IPS-20b (cell line): ENCODE measurements at regions not wholly inside any gene's neighbourhood (a gene's known extent, or its start where the extent isn't known, plus 50 kb on each side); places are given as distances from the start of the nearest gene placed in this dataset.
"Not testable (repeated sequence)": the region's sequence is repeated elsewhere in the genome, so short reads cannot be mapped to it uniquely, and the experiment has no call there.

Experiments
- H3K27ac ChIP-seq: one replicate; pipeline ENCODE4 v1.5.1; 2013; ENCODE audit warnings: low read length
- H3K27me3 ChIP-seq: 2 replicates; pipeline ENCODE4 v1.6.1; 2013; ENCODE audit warnings: mild to moderate bottlenecking, low read length, inconsistent platforms; ENCODE audit not compliant: insufficient read depth
- H3K36me3 ChIP-seq: 2 replicates; pipeline ENCODE4 v1.6.1; 2013; ENCODE audit warnings: low read depth, mild to moderate bottlenecking, inconsistent platforms, low read length, moderate library complexity; ENCODE audit not compliant: insufficient read depth
- H3K4me1 ChIP-seq: 2 replicates; pipeline ENCODE4 v1.6.1; 2013; ENCODE audit warnings: mild to moderate bottlenecking, control low read depth, inconsistent platforms, low read length, moderate library complexity; ENCODE audit not compliant: insufficient read depth
- H3K4me3 ChIP-seq: 2 replicates; pipeline ENCODE4 v1.5.1; 2013; ENCODE audit warnings: mild to moderate bottlenecking, low read length, inconsistent platforms
- H3K9ac ChIP-seq: 2 replicates; pipeline ENCODE4 v1.6.1; 2013; ENCODE audit warnings: low read depth, mild to moderate bottlenecking, inconsistent platforms, low read length, moderate library complexity
- H3K9me3 ChIP-seq: 2 replicates; pipeline ENCODE4 v1.6.1; 2013; ENCODE audit warnings: mild to moderate bottlenecking, low read depth, low read length, inconsistent platforms; ENCODE audit not compliant: insufficient read depth

DNA sequence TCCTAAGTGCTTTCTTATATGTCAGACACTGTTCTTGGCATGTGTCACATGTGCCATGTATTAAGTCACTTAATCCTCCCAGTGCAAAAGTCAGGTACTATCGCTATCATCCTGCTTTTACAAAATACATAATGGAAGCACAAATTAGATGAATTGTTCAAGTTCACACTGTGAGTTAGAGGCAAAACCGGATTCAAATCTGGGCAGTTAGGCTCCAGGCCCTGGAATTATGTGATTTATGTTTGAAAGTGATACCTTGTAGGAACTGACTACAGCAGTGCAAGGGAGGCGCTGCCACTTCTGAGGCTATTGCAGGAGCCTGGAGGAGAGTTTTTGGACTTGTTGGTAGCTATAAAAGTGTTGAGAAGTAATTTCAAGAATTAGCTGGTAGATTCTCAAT lies 358.3 kb downstream of the HLX start:
- no peak overlapping the region for H3K9ac ChIP-seq
- H3K36me3 ChIP-seq, result no peaks in the 10 kb centered on the region
- H3K4me1 ChIP-seq, result no peaks in the 10 kb centered on the region
- H3K27ac ChIP-seq, result no peak overlapping the region
- no peaks in the 10 kb centered on the region for H3K9me3 ChIP-seq
- H3K27me3 ChIP-seq, result no peaks in the 10 kb centered on the region
- H3K4me3 ChIP-seq, result no peak overlapping the region

DNA sequence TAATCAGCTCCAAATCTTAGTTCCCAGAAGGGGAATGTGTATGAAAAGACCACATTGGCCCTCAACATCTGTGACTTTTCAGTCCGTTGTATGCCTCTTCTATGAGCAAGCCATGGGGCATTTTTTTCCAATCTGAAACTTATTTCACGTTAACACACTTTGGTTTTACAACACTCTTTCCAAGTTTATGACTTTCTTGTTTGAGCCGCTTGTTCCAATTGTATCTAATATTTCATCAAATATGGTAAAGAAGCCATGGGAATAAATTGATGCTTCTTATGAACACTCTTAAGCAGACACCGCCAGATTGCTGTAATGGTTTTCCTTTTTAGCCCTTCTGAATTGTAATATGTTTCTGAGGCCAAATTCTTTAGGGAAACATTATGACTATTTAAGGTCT lies 359.9 kb downstream of the HLX start:
- no peaks in the 10 kb centered on the region for H3K36me3 ChIP-seq

DNA sequence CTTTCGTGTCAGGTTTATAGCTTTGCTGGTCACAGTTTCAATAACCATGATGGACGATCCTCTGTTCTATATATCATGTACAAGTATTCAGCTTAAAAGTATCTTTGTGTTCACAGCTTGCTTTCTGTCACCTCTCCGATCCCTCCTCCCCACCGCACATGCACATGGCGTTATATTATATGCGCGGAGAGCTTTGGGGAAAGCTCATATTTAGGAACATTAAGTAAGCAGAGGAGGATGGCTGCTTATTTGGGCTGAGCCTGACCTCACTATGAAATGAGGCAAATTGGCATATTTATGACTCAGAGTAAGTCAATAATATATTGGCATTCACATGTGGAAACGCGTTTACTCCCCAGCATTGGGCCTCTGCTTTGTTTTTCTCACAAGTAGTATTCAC lies 360.5 kb downstream of the HLX start:
- Histone ChIP-seq H3K9ac (no peak overlapping the region), H3K9me3 (no peaks in the 10 kb centered on the region), H3K27ac (no peak overlapping the region), H3K4me3 (no peak overlapping the region), H3K4me1 (no peaks in the 10 kb centered on the region), H3K27me3 (no peaks in the 10 kb centered on the region), H3K36me3 (no peaks in the 10 kb centered on the region)

More for the DNA sequence above, 359.9 kb downstream of the HLX start:
- H3K9me3 ChIP-seq, result no peaks in the 10 kb centered on the region
- H3K27me3 ChIP-seq, result no peaks in the 10 kb centered on the region
- H3K9ac ChIP-seq, result no peak overlapping the region
- no peaks in the 10 kb centered on the region for H3K4me1 ChIP-seq
- no peak overlapping the region for H3K4me3 ChIP-seq
- H3K27ac ChIP-seq, result no peak overlapping the region

DNA sequence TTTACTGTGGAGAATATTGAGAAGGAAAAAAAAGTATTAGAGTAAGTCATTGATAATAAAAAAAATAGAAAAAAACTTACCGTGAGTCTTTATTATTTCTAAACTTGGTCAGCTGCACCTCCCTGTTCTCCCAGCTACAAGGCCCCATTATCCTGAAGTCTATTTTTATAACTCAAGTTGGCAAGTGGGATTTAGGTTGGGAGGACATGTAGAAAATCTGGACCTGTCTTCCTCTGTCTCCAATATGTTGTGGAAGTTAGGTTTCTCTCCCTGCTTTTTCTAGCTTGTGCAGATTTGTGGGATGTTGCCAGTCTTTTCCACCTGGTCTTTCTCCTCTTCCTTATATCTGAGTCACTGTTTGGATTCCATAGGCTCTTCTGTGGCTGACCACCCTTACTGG lies 361.4 kb downstream of the HLX start:
- H3K9me3 ChIP-seq, result no peaks in the 10 kb centered on the region
- H3K4me1 ChIP-seq, result no peaks in the 10 kb centered on the region
- no peaks in the 10 kb centered on the region for H3K27me3 ChIP-seq
- H3K27ac ChIP-seq, result no peak overlapping the region
- no peak overlapping the region for H3K9ac ChIP-seq
- no peak overlapping the region for H3K4me3 ChIP-seq
- no peaks in the 10 kb centered on the region for H3K36me3 ChIP-seq

DNA sequence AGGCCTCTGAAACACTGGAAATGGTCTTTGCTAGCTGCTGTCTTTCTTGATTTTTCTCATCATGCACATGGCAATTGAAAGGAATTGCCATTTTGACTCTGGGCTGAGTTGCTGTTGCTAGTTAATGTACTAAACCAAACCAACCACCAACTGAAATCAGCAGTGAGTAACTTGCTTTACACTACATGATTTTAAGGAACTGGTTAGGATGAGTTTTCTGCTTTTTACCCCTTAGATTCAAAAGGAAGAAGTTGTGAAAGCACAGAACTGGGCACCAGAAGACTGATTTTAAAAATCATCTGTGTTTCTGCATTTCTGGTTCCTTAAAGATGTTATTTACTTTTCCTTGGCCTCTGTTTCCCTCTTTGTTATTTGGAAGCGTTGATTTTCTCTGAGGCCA lies 361.9 kb downstream of the HLX start:
- no peaks in the 10 kb centered on the region for H3K9me3 ChIP-seq
- no peak overlapping the region for H3K27ac ChIP-seq
- H3K4me3 ChIP-seq, result no peak overlapping the region
- H3K4me1 ChIP-seq, result no peaks in the 10 kb centered on the region
- H3K9ac ChIP-seq, result no peak overlapping the region
- no peaks in the 10 kb centered on the region for H3K27me3 ChIP-seq
- H3K36me3 ChIP-seq, result no peaks in the 10 kb centered on the region

DNA sequence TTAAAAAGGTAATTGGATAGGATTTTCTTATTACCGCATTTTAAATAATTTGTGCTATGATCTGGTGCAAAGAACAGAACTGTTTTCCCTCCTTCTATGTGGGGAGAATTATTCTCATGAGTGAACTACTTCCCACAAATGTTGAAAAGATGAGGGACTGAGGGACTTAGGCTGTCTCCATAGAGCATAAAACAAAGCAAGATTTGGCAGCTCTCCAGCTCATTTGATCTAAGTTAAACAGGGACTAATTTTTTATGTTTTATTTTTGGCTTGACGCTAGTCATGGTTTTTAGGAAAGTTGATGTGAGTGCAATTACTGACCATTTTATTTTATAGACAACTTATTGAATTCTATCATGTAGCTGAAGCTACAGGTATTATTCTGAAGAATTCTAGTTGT lies 362.3 kb downstream of the HLX start:
- H3K4me3 ChIP-seq, result no peak overlapping the region
- no peaks in the 10 kb centered on the region for H3K36me3 ChIP-seq
- no peak overlapping the region for H3K27ac ChIP-seq
- H3K4me1 ChIP-seq, result no peaks in the 10 kb centered on the region
- H3K9ac ChIP-seq, result no peak overlapping the region
- H3K9me3 ChIP-seq, result no peaks in the 10 kb centered on the region
- no peaks in the 10 kb centered on the region for H3K27me3 ChIP-seq

DNA sequence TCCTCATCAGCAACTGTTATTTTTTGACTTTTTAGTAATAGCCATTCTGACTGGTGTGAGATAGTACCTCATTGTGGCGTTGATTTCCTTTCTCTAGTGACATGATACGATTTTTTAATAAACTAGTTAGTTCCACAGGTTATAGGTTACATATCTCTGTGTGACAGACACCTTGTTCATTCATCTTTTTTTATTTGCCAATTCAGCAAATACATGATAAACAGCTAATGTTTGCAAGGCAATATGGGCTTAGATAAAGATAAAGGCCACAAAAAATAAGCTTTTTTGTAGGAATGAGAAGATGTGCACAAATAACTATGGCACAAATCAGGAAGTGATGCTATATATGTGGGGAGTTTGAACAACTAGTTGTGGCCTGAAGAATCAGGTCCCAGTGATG lies 366.8 kb downstream of the HLX start:
- Histone ChIP-seq H3K9me3 (no peaks in the 10 kb centered on the region), H3K27me3 (no peaks in the 10 kb centered on the region), H3K36me3 (no peaks in the 10 kb centered on the region), H3K27ac (no peak overlapping the region), H3K4me3 (no peak overlapping the region), H3K9ac (no peak overlapping the region), H3K4me1 (no peaks in the 10 kb centered on the region)

DNA sequence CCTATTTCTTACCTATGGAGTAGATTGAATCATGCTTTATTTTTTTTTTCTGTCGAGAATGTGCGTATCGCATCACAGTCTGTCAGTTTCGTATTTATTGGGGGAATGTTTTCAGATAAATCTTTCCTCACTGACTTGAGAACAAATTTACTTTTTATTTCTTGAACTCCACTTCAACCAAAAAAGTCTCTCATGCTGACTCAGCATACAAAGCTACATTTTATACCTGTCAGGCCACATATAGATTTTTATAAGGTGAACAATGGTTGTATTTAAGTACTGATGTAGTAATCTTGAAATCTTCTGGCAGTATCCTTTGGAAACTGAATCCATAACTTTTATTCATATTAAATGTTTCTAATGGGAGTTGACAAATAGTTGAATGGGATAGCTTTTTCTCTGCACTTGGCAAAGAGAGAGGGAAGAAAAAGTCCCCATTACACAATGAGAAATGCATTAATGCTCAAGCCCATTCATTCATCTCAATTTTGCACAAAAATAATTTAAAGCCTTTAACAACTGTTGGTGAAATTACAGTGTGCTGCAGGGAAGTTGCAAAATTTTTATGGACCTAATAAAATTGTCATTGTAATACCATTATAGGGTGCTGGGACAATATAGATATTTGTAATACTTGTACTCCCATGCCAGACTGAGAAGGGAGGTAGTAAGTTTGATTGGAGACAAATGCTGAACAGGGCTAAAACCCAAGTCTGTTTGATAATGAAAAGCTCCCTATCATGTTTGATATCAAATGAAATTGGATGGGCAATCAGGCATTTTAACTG lies 367.6 kb downstream of the HLX start:
- Histone ChIP-seq H3K27me3 (no peaks in the 10 kb centered on the region), H3K4me3 (no peak overlapping the region), H3K36me3 (no peaks in the 10 kb centered on the region), H3K9me3 (no peaks in the 10 kb centered on the region), H3K27ac (no peak overlapping the region), H3K9ac (no peak overlapping the region), H3K4me1 (no peaks in the 10 kb centered on the region)

DNA sequence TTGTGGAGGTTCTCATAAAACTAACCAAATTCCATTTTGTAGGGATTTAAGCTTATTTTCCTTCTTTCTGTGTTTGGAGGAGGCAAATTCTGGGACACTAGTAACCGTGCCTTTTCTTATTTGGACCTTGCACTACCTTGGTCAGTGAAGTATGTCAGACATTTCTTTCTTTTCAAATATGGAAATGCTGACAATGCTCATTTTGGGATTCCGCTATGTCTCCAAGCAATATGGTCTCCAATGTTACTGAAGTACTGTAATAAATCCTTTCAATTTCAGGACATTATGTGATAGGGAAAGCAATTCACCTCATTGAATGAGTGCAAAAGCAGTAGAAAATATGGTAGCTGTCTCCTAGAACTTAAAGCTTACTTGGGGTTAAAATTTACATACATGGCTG lies 372.3 kb downstream of the HLX start:
- Histone ChIP-seq H3K9me3 (peaks cover 8% of the 10 kb centered on the region; the same call in 1 of the 2 replicates), H3K27me3 (no peaks in the 10 kb centered on the region), H3K4me3 (no peak overlapping the region), H3K4me1 (no peaks in the 10 kb centered on the region), H3K9ac (no peak overlapping the region), H3K36me3 (no peaks in the 10 kb centered on the region), H3K27ac (no peak overlapping the region)

DNA sequence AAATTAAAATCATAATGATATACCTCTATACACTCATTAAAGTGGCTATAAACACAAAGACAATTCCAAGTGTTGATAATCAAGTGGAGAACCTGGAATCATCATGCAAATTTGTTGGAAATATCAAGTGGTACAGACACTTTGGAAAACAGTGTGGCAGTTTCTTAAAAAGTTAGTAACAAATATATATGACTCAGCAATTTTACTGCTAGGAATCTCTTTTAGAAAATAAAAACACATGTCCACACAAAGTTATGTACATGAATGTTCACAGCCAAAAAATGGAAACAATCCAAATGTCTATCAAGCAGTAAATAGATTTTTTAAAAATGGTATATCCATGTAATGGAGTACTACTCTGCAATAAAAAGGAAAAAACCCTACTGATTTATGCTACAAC lies 375.6 kb downstream of the HLX start:
- Histone ChIP-seq H3K27ac (no peak overlapping the region), H3K4me3 (no peak overlapping the region), H3K36me3 (no peaks in the 10 kb centered on the region), H3K4me1 (no peaks in the 10 kb centered on the region), H3K27me3 (no peaks in the 10 kb centered on the region), H3K9ac (no peak overlapping the region), H3K9me3 (peaks cover 8% of the 10 kb centered on the region; the same call in 1 of the 2 replicates)

DNA sequence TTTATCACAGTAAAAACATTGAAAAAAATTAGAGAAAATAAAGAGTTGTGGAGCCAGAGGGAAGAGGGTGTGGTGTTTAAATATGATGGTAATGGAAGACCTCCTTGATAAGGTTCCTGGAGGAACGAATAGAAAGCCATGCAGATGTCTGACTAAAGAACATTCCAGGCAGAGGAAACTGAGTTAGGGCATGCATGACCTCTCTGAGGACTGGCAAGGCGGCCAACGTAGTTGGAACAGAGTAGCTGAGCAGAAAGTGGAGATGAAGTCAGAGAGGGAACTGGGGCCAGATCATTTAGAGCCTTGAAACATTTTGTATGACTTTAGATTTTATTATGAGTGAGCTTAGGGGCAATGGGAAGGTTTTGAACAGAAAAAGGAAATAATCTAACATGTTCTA lies 377.5 kb downstream of the HLX start:
- H3K27ac ChIP-seq, result no peak overlapping the region
- H3K9me3 ChIP-seq, result peaks cover 8% of the 10 kb centered on the region; the same call in 1 of the 2 replicates
- no peaks in the 10 kb centered on the region for H3K36me3 ChIP-seq
- no peaks in the 10 kb centered on the region for H3K4me1 ChIP-seq
- no peak overlapping the region for H3K4me3 ChIP-seq
- no peak overlapping the region for H3K9ac ChIP-seq
- no peaks in the 10 kb centered on the region for H3K27me3 ChIP-seq

DNA sequence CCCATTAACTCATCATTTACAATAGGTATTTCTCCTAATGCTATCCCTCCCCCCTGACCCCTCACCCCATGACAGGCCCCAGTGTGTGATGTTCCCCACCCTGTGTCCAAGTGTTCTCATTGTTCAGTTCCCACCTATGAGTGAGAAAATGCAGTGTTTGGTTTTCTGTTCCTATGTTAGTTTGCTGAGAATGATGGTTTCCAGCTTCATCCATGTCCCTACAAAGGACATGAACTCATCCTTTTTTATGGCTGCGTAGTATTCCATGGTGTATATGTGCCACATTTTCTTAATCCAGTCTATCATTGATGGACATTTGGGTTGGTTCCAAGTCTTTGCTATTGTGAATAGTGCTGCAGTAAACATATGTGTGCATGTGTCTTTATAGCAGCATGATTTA lies 378.3 kb downstream of the HLX start:
- not testable (repeated sequence) for H3K27ac ChIP-seq, H3K9ac ChIP-seq, H3K36me3 ChIP-seq, H3K4me3 ChIP-seq, H3K4me1 ChIP-seq, H3K9me3 ChIP-seq, H3K27me3 ChIP-seq
